IMR-90 (cell line): ENCODE measurements at regions not wholly inside any gene's neighbourhood (a gene's known extent, or its start where the extent isn't known, plus 50 kb on each side); places are given as distances from the start of the nearest gene placed in this dataset.

Source experiments
- BHLHE40 ChIP-seq: fragments of 150-350 bp; IDR thresholded peaks from 2 replicates; pipeline ENCODE4 v1.6.1; 2016; ENCODE audit warnings: mild to moderate bottlenecking, low read depth, low read length
- CEBPB ChIP-seq: IDR thresholded peaks from 2 replicates; pipeline ENCODE4 v1.6.1; 2012; ENCODE audit warnings: low read depth, low read length, improper control_type of control experiment
- FOS ChIP-seq: fragments of 150-350 bp; IDR thresholded peaks from 2 replicates; pipeline ENCODE4 v1.6.1; 2016; ENCODE audit warnings: low read depth, low read length
- MAFK ChIP-seq: IDR thresholded peaks from 2 replicates; pipeline ENCODE4 v1.6.1; 2012; ENCODE audit warnings: low read depth, low read length, improper control_type of control experiment
- MAZ ChIP-seq: IDR thresholded peaks from 2 replicates; pipeline ENCODE4 v1.6.1; 2012; ENCODE audit warnings: low read depth, mild to moderate bottlenecking, low read length, improper control_type of control experiment, moderate library complexity, borderline replicate concordance
- MXI1 ChIP-seq: IDR thresholded peaks from 2 replicates; pipeline ENCODE4 v1.6.1; 2012; ENCODE audit warnings: low read depth, mild to moderate bottlenecking, low read length, moderate library complexity, borderline replicate concordance
- NFE2L2 ChIP-seq: fragments of 150-350 bp; IDR thresholded peaks from 2 replicates; pipeline ENCODE4 v1.6.1; 2016; ENCODE audit warnings: low read depth, mild to moderate bottlenecking, low read length
- POLR2A ChIP-seq: IDR thresholded peaks from 2 replicates; pipeline ENCODE4 v1.6.1; 2012; ENCODE audit warnings: mild to moderate bottlenecking, low read depth, low read length
- RAD21 ChIP-seq: IDR thresholded peaks from 2 replicates; pipeline ENCODE4 v1.6.1; 2012; ENCODE audit warnings: low read length, improper control_type of control experiment
- TF ChIP-seq, protein P1 (sequence below): conservative IDR thresholded peaks from 2 replicates; pipeline ENCODE4 v1.5.1; 2012; ENCODE audit warnings: mild to moderate bottlenecking, low read depth, low read length, improper control_type of control experiment
- TF ChIP-seq, protein P2 (sequence below): fragments of 150-350 bp; IDR thresholded peaks from 2 replicates; pipeline ENCODE4 v1.6.1; 2017; ENCODE audit warnings: mild to moderate bottlenecking, antibody characterized with exemption, low read length, low read depth

DNA sequence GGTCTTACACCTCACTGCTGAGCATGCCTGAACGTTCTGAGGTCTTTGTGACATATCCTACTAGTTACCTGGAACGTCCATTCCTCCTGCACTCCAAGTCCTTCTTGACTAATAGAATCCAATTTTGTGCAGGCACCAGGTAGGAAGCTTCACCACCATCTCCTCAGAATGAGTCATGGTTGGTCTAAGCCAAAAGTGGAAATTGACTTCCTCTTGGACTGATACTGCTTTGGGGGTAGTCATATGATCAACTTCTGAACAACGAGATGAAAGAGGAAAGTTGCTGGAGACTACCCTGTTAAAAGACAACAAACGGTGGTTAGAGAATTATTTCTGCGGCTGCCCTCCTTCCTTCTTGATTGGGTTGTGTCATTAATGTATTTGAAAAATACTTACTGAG lies 374.2 kb upstream of the LARGE1 start:
- no peak for TF ChIP-seq BHLHE40
- TF ChIP-seq, protein P1, sequence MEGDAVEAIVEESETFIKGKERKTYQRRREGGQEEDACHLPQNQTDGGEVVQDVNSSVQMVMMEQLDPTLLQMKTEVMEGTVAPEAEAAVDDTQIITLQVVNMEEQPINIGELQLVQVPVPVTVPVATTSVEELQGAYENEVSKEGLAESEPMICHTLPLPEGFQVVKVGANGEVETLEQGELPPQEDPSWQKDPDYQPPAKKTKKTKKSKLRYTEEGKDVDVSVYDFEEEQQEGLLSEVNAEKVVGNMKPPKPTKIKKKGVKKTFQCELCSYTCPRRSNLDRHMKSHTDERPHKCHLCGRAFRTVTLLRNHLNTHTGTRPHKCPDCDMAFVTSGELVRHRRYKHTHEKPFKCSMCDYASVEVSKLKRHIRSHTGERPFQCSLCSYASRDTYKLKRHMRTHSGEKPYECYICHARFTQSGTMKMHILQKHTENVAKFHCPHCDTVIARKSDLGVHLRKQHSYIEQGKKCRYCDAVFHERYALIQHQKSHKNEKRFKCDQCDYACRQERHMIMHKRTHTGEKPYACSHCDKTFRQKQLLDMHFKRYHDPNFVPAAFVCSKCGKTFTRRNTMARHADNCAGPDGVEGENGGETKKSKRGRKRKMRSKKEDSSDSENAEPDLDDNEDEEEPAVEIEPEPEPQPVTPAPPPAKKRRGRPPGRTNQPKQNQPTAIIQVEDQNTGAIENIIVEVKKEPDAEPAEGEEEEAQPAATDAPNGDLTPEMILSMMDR, result no peak
- TF ChIP-seq RAD21, result no peak
- TF ChIP-seq POLR2A, result no peak
- TF ChIP-seq FOS, result no peak
- TF ChIP-seq CEBPB, result no peak
- no peak for TF ChIP-seq MAZ
- no peak for TF ChIP-seq NFE2L2
- no peak for TF ChIP-seq MAFK
- TF ChIP-seq, protein P2, sequence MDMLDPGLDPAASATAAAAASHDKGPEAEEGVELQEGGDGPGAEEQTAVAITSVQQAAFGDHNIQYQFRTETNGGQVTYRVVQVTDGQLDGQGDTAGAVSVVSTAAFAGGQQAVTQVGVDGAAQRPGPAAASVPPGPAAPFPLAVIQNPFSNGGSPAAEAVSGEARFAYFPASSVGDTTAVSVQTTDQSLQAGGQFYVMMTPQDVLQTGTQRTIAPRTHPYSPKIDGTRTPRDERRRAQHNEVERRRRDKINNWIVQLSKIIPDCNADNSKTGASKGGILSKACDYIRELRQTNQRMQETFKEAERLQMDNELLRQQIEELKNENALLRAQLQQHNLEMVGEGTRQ, result no peak
- no peak for TF ChIP-seq MXI1
